ENCODE measurements at regions not wholly inside any gene's neighbourhood (a gene's known extent, or its start where the extent isn't known, plus 50 kb on each side); places are given as distances from the start of the nearest gene placed in this dataset.

- TF ChIP-seq REST (IDR thresholded peaks at IDR 0.05; ENCODE audit: low read depth, low read length), result no peak
- no peak for TF ChIP-seq MAX (IDR thresholded peaks at IDR 0.05; ENCODE audit: low read depth)
- TF ChIP-seq EP300 (IDR thresholded peaks at IDR 0.05; ENCODE audit: borderline replicate concordance in 1 of 2, low read depth in 1 of 2, low read length in 1 of 2), result no peak
- TF ChIP-seq EZH2phosphoT487 (IDR thresholded peaks at IDR 0.05; ENCODE audit: borderline replicate concordance, low read depth), result no peak
- no peak for TF ChIP-seq CTCF (IDR thresholded peaks at IDR 0.05)
- no peak for TF ChIP-seq RCOR1 (IDR thresholded peaks at IDR 0.05; ENCODE audit: low read length)
- TF ChIP-seq TAF1 (IDR thresholded peaks at IDR 0.05; ENCODE audit: borderline replicate concordance, low read depth, low read length), result no peak
- TF ChIP-seq POLR2AphosphoS5 (IDR thresholded peaks at IDR 0.05; ENCODE audit: low read depth, low read length), result no peak
- no peak for TF ChIP-seq TEAD4 (IDR thresholded peaks at IDR 0.05; ENCODE audit: borderline replicate concordance, insufficient read depth)
Measured at GRCh38 chr11:128240546-128240945, 346.8 kb downstream of the ETS1 start.

Measured in SK-N-SH (cell line).